ENCODE measurements at regions not wholly inside any gene's neighbourhood (a gene's known extent, or its start where the extent isn't known, plus 50 kb on each side); places are given as distances from the start of the nearest gene placed in this dataset.

DNA sequence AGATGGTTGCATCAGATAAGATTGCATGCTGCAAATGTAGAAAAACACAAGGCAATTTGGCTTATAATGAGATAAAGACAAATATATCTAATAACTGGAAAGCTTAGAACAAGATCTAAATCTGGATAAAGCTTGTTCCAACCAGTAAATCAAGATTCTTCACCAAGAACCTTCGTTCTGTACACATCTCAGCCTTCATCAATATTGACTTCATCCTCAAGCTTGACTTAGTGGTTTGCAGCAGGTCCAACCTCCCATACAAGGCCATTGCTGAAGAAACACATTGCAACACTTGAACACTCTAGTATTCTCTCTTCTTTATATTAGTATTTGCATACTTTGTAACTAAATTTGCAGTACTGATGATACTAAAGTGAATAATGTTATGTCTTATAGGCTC, 407.6 kb downstream of the TLL1 start:
- POLR2A ChIA-PET, result no interaction called here
- CTCF ChIA-PET, result no interaction called here
- no CpG with 5 or more reads among the region's 1 CpG for WGBS (ENCODE audit: insufficient coverage)
- ATAC-seq (ENCODE audit: low read depth), result no peak
- H3K4me2 ChIP-seq (replicated peaks; ENCODE audit: low read depth, low read length, poor library complexity, severe bottlenecking), result no peak overlapping the region
- Mint-ChIP-seq H3K4me3 (no peak overlapping the region), H3K9me3 (ENCODE audit: insufficient read depth) (no peaks in the 10 kb centered on the region), H3K4me1 (no peaks in the 10 kb centered on the region), H3K27me3 (no peaks in the 10 kb centered on the region), H3K27ac (no peak overlapping the region)
- no peaks in the 10 kb centered on the region for H3K4me1 ChIP-seq (ENCODE audit: control insufficient read depth in 2 of 2, insufficient read depth in 2 of 2, low read length in 2 of 2)
- no peak overlapping the region for H3K4me3 ChIP-seq (ENCODE audit: control extremely low read depth in 1 of 5, extremely low read depth in 1 of 5, insufficient read depth in 1 of 5, low read depth in 2 of 5, low read length in 4 of 5)
- TF ChIP-seq, protein P1, sequence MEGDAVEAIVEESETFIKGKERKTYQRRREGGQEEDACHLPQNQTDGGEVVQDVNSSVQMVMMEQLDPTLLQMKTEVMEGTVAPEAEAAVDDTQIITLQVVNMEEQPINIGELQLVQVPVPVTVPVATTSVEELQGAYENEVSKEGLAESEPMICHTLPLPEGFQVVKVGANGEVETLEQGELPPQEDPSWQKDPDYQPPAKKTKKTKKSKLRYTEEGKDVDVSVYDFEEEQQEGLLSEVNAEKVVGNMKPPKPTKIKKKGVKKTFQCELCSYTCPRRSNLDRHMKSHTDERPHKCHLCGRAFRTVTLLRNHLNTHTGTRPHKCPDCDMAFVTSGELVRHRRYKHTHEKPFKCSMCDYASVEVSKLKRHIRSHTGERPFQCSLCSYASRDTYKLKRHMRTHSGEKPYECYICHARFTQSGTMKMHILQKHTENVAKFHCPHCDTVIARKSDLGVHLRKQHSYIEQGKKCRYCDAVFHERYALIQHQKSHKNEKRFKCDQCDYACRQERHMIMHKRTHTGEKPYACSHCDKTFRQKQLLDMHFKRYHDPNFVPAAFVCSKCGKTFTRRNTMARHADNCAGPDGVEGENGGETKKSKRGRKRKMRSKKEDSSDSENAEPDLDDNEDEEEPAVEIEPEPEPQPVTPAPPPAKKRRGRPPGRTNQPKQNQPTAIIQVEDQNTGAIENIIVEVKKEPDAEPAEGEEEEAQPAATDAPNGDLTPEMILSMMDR (IDR thresholded peaks at IDR 0.05), result no peak
- TF ChIP-seq EZH2 (IDR thresholded peaks at IDR 0.05; ENCODE audit: borderline replicate concordance, insufficient read depth, low read depth, low read length, poor library complexity, severe bottlenecking), result no peak
- H3K79me2 ChIP-seq (ENCODE audit: control insufficient read depth, insufficient read depth, low read length), result no peaks in the 10 kb centered on the region
- H2AFZ ChIP-seq (ENCODE audit: insufficient read depth, low read depth, low read length, poor library complexity, severe bottlenecking), result no peak overlapping the region
- H4K20me1 ChIP-seq (ENCODE audit: control insufficient read depth, insufficient read depth, low read length, poor library complexity, severe bottlenecking), result no peaks in the 10 kb centered on the region
- H3K27ac ChIP-seq (ENCODE audit: low read length in 2 of 2), result no peak overlapping the region
- H3K9me3 ChIP-seq (ENCODE audit: control extremely low read depth in 1 of 3, control insufficient read depth in 2 of 3, insufficient read depth in 1 of 3, low read length in 2 of 3), result no peaks in the 10 kb centered on the region
- H3K9ac ChIP-seq (ENCODE audit: low read length), result no peak overlapping the region
- H3K36me3 ChIP-seq (replicated peaks in 1 of 2; ENCODE audit: control extremely low read depth in 1 of 2, control insufficient read depth in 1 of 2, extremely low read depth in 1 of 2, insufficient read depth in 2 of 2, low read length in 1 of 2), result no peaks in the 10 kb centered on the region
- H3K27me3 ChIP-seq (replicated peaks in 1 of 4; ENCODE audit: control extremely low read depth in 1 of 4, control insufficient read depth in 3 of 4, insufficient read depth in 4 of 4, low read length in 3 of 4), result no peaks in the 10 kb centered on the region
- DNase-seq, result no peak
- intact Hi-C loops (cut with micrococcal nuclease), result no loop called here

GRCh38 chr4:166282081-166282770, 409.2 kb downstream of the TLL1 start:
- no peaks in the 10 kb centered on the region for H3K4me1 Mint-ChIP-seq
- H3K27ac ChIP-seq (ENCODE audit: low read length in 2 of 2), result no peak overlapping the region
- TF ChIP-seq, protein P1 (IDR thresholded peaks at IDR 0.05), result no peak
- TF ChIP-seq EZH2 (IDR thresholded peaks at IDR 0.05; ENCODE audit: borderline replicate concordance, insufficient read depth, low read depth, low read length, poor library complexity, severe bottlenecking), result no peak
- no CpG with 5 or more reads among the region's 1 CpG for WGBS (ENCODE audit: insufficient coverage)
- no peaks in the 10 kb centered on the region for H3K4me1 ChIP-seq (ENCODE audit: control insufficient read depth in 2 of 2, insufficient read depth in 2 of 2, low read length in 2 of 2)
- CTCF ChIA-PET, result no interaction called here
- POLR2A ChIA-PET, result no interaction called here
- no peak overlapping the region for H3K4me2 ChIP-seq (replicated peaks; ENCODE audit: low read depth, low read length, poor library complexity, severe bottlenecking)
- H3K4me3 Mint-ChIP-seq, result no peak overlapping the region
- no peaks in the 10 kb centered on the region for H3K27me3 Mint-ChIP-seq
- DNase-seq (no peak), ATAC-seq (ENCODE audit: low read depth) (no peak)
- H3K36me3 ChIP-seq (replicated peaks in 1 of 2; ENCODE audit: control extremely low read depth in 1 of 2, control insufficient read depth in 1 of 2, extremely low read depth in 1 of 2, insufficient read depth in 2 of 2, low read length in 1 of 2), result no peaks in the 10 kb centered on the region
- no peaks in the 10 kb centered on the region for H3K79me2 ChIP-seq (ENCODE audit: control insufficient read depth, insufficient read depth, low read length)
- no peaks in the 10 kb centered on the region for H3K9me3 ChIP-seq (ENCODE audit: control extremely low read depth in 1 of 3, control insufficient read depth in 2 of 3, insufficient read depth in 1 of 3, low read length in 2 of 3)
- no peak overlapping the region for H2AFZ ChIP-seq (ENCODE audit: insufficient read depth, low read depth, low read length, poor library complexity, severe bottlenecking)
- H3K9ac ChIP-seq (ENCODE audit: low read length), result no peak overlapping the region
- H3K27me3 ChIP-seq (replicated peaks in 1 of 4; ENCODE audit: control extremely low read depth in 1 of 4, control insufficient read depth in 3 of 4, insufficient read depth in 4 of 4, low read length in 3 of 4), result no peaks in the 10 kb centered on the region
- no peaks in the 10 kb centered on the region for H3K9me3 Mint-ChIP-seq (ENCODE audit: insufficient read depth)
- intact Hi-C loops (cut with micrococcal nuclease), result no loop called here
- H3K27ac Mint-ChIP-seq, result no peak overlapping the region
- no peaks in the 10 kb centered on the region for H4K20me1 ChIP-seq (ENCODE audit: control insufficient read depth, insufficient read depth, low read length, poor library complexity, severe bottlenecking)
- H3K4me3 ChIP-seq (ENCODE audit: control extremely low read depth in 1 of 5, extremely low read depth in 1 of 5, insufficient read depth in 1 of 5, low read depth in 2 of 5, low read length in 4 of 5), result no peak overlapping the region
